Neural progenitor cell (in vitro differentiated cells): ENCODE measurements at regions not wholly inside any gene's neighbourhood (a gene's known extent, or its start where the extent isn't known, plus 50 kb on each side); places are given as distances from the start of the nearest gene placed in this dataset.
A peak's percentile ranks its signal among the peaks of the same experiment; 100 is the strongest.

Source experiments
- DNase-seq: peaks from one replicate; pipeline ENCODE4 v3.0.0-alpha.2; 2016; ENCODE audit warnings: low spot score
- H2AFZ ChIP-seq: fragments of 200-600 bp; sonication (generic); replicated peaks from 2 replicates; pipeline ENCODE4 v1.6.1; 2016; ENCODE audit warnings: antibody characterized with exemption
- H3F3A ChIP-seq: fragments of 200-600 bp; sonication (generic); 2 replicates; pipeline ENCODE4 v1.6.1; 2016; ENCODE audit warnings: antibody characterized with exemption, low read depth
- H3K27ac ChIP-seq: fragments of 200-600 bp; sonication (generic); 2 replicates; pipeline ENCODE4 v1.5.1; 2016; ENCODE audit warnings: mild to moderate bottlenecking
- H3K27me3 ChIP-seq: fragments of 200-600 bp; sonication (generic); 2 replicates; pipeline ENCODE4 v1.6.1; 2016; ENCODE audit warnings: mild to moderate bottlenecking, moderate library complexity
- H3K36me3 ChIP-seq: fragments of 200-600 bp; sonication (generic); 2 replicates; pipeline ENCODE4 v1.5.1; 2016
- H3K4me1 ChIP-seq: fragments of 200-600 bp; sonication (generic); 2 replicates; pipeline ENCODE4 v1.6.1; 2016; ENCODE audit warnings: mixed run types
- H3K4me2 ChIP-seq: fragments of 200-600 bp; sonication (generic); 2 replicates; pipeline ENCODE4 v1.6.1; 2016
- H3K4me3 ChIP-seq: fragments of 200-600 bp; sonication (generic); 2 replicates; pipeline ENCODE4 v1.5.1; 2016
- H3K79me2 ChIP-seq: fragments of 200-600 bp; sonication (generic); 2 replicates; pipeline ENCODE4 v1.6.1; 2016; ENCODE audit warnings: low read depth
- H3K9ac ChIP-seq: fragments of 200-600 bp; sonication (generic); 2 replicates; pipeline ENCODE4 v1.6.1; 2016
- H3K9me3 ChIP-seq: fragments of 200-600 bp; sonication (generic); 2 replicates; pipeline ENCODE4 v1.5.1; 2016; ENCODE audit warnings: low read depth
- H4K20me1 ChIP-seq: fragments of 200-600 bp; sonication (generic); 2 replicates; pipeline ENCODE4 v1.6.1; 2016; ENCODE audit warnings: low read depth
- H3K27ac Mint-ChIP-seq: 3 replicates; pipeline ENCODE4 v1.8.0; 2021; ENCODE audit warnings: mixed read lengths
- H3K27me3 Mint-ChIP-seq: 2 replicates; pipeline ENCODE4 v1.8.0; 2022; ENCODE audit warnings: low read depth, mild to moderate bottlenecking, inconsistent platforms, moderate library complexity, mixed read lengths; ENCODE audit not compliant: insufficient read depth
- H3K36me3 Mint-ChIP-seq: 3 replicates; pipeline ENCODE4 v1.8.0; 2021; ENCODE audit warnings: mixed read lengths
- H3K4me1 Mint-ChIP-seq: 3 replicates; pipeline ENCODE4 v1.8.0; 2021; ENCODE audit warnings: mixed read lengths
- H3K4me3 Mint-ChIP-seq: 3 replicates; pipeline ENCODE4 v1.8.0; 2021; ENCODE audit warnings: mild to moderate bottlenecking, moderate library complexity, mixed read lengths
- H3K9me3 Mint-ChIP-seq: 3 replicates; pipeline ENCODE4 v1.8.0; 2020; ENCODE audit warnings: mixed read lengths
- CTCF ChIP-seq: fragments of 200-600 bp; sonication (generic); IDR thresholded peaks from 2 replicates; pipeline ENCODE4 v1.5.1; 2017; ENCODE audit warnings: antibody characterized with exemption, mild to moderate bottlenecking
- EZH2 ChIP-seq: fragments of 200-600 bp; sonication (generic); IDR thresholded peaks from 2 replicates; pipeline ENCODE4 v1.6.1; 2017; ENCODE audit warnings: antibody characterized with exemption, mild to moderate bottlenecking, moderate library complexity
- EZH2phosphoT487 ChIP-seq: fragments of 200-600 bp; sonication (generic); IDR thresholded peaks from 2 replicates; pipeline ENCODE4 v1.6.1; 2017; ENCODE audit warnings: antibody characterized with exemption

GRCh38 chr2:144798034-144798433 lies 278.1 kb upstream of the ZEB2 start:
- no peak overlapping the region for H3K9ac ChIP-seq
- H3K27ac ChIP-seq = no peak overlapping the region
- Mint-ChIP-seq H3K27me3 (no peaks in the 10 kb centered on the region), H3K4me3 (no peak overlapping the region), H3K4me1 (peaks cover 22% of the 10 kb centered on the region), H3K36me3 (no peaks in the 10 kb centered on the region), H3K9me3 (no peaks in the 10 kb centered on the region), H3K27ac (no peak overlapping the region)
- no peak for TF ChIP-seq EZH2phosphoT487
- no peak for TF ChIP-seq EZH2
- TF ChIP-seq CTCF = no peak
- no peak overlapping the region for H3K4me3 ChIP-seq
- no peaks in the 10 kb centered on the region for H3F3A ChIP-seq
- DNase-seq = no peak
- H3K4me1 ChIP-seq = no peaks in the 10 kb centered on the region
- no peak overlapping the region for H2AFZ ChIP-seq
- no peaks in the 10 kb centered on the region for H3K36me3 ChIP-seq
- no peaks in the 10 kb centered on the region for H3K9me3 ChIP-seq
- no peak overlapping the region for H3K4me2 ChIP-seq
- H3K79me2 ChIP-seq = no peaks in the 10 kb centered on the region
- no peaks in the 10 kb centered on the region for H4K20me1 ChIP-seq
- H3K27me3 ChIP-seq = no peaks in the 10 kb centered on the region

- no peak for TF ChIP-seq EZH2
- no peak for TF ChIP-seq EZH2phosphoT487
- TF ChIP-seq CTCF = no peak
- Histone ChIP-seq H4K20me1 (no peaks in the 10 kb centered on the region), H3K36me3 (no peaks in the 10 kb centered on the region), H3F3A (no peaks in the 10 kb centered on the region), H3K9me3 (no peaks in the 10 kb centered on the region), H3K4me2 (no peak overlapping the region), H3K4me3 (no peak overlapping the region), H3K27ac (no peak overlapping the region), H3K4me1 (no peaks in the 10 kb centered on the region), H3K79me2 (no peaks in the 10 kb centered on the region), H3K9ac (no peak overlapping the region), H2AFZ (no peak overlapping the region), H3K27me3 (no peaks in the 10 kb centered on the region)
- Mint-ChIP-seq H3K27ac (no peak overlapping the region), H3K36me3 (no peaks in the 10 kb centered on the region), H3K9me3 (no peaks in the 10 kb centered on the region), H3K27me3 (no peaks in the 10 kb centered on the region), H3K4me1 (peaks cover 13% of the 10 kb centered on the region), H3K4me3 (no peak overlapping the region)
- DNase-seq = no peak
These were observed 277.0 kb upstream of the ZEB2 start for GRCh38 chr2:144796936-144797335.

DNA sequence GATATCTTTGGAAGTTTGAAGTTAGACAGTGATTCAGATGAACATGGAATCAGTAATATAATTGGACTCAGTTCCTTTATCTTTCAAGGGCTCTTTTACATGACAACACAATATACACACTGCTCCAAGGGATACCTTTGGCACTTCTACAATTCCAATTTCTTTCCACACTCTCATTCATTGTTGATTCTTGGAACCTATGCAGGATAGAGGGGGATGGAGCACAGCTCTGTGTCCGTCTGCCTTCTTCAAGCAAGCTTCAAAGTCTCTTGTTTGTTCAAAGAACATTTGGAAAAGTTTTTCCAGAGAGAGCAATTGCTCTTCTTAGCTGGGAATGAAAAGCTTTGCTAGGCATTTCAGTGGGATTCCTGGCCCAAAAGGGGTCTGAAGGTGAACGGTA lies 276.2 kb upstream of the ZEB2 start:
- H3K4me2 ChIP-seq = no peak overlapping the region
- no peaks in the 10 kb centered on the region for H3K4me1 ChIP-seq
- H3K27me3 ChIP-seq = no peaks in the 10 kb centered on the region
- peak overlapping the region; percentile 91 for H3K27ac Mint-ChIP-seq
- no peak for DNase-seq
- no peak overlapping the region for H3K4me3 Mint-ChIP-seq
- H3K27me3 Mint-ChIP-seq = no peaks in the 10 kb centered on the region
- no peak for TF ChIP-seq CTCF
- TF ChIP-seq EZH2phosphoT487 = no peak
- TF ChIP-seq EZH2 = no peak
- H3K36me3 Mint-ChIP-seq = no peaks in the 10 kb centered on the region
- no peaks in the 10 kb centered on the region for H3F3A ChIP-seq
- no peak overlapping the region for H3K9ac ChIP-seq
- peaks cover 9% of the 10 kb centered on the region for H3K4me1 Mint-ChIP-seq
- no peak overlapping the region for H3K27ac ChIP-seq
- H3K9me3 ChIP-seq = no peaks in the 10 kb centered on the region
- H3K4me3 ChIP-seq = no peak overlapping the region
- no peaks in the 10 kb centered on the region for H4K20me1 ChIP-seq
- peak overlapping the region; percentile 83 for H2AFZ ChIP-seq
- no peaks in the 10 kb centered on the region for H3K9me3 Mint-ChIP-seq
- H3K36me3 ChIP-seq = no peaks in the 10 kb centered on the region
- no peaks in the 10 kb centered on the region for H3K79me2 ChIP-seq

DNA sequence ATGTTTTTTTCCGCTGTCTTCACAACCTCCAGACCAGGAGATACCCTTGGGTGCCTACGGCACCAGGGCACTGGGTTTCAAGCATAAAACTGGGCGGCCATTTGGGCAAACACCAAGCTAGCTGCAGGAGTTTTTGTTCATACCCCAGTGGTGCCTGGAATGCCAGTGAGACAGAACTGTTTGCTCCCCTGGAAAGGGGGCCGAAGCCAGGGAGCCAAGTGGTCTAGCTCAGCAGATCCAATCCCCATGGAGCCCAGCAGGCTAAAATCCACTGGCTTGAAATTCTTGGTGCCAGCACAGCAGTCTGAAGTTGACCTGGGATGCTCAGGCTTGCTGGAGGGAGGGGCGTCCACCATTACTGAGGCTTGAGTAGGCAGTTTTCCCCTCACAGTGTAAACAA lies 265.3 kb upstream of the ZEB2 start:
- Histone ChIP-seq H3K4me2 (no peak overlapping the region), H3K36me3 (no peaks in the 10 kb centered on the region), H3F3A (no peaks in the 10 kb centered on the region), H3K79me2 (no peaks in the 10 kb centered on the region), H4K20me1 (no peaks in the 10 kb centered on the region), H3K4me1 (no peaks in the 10 kb centered on the region), H3K27ac (no peak overlapping the region), H2AFZ (no peak overlapping the region), H3K27me3 (no peaks in the 10 kb centered on the region), H3K4me3 (no peak overlapping the region), H3K9ac (no peak overlapping the region), H3K9me3 (no peaks in the 10 kb centered on the region)
- no peak for DNase-seq
- TF ChIP-seq EZH2 = no peak
- no peak for TF ChIP-seq CTCF
- no peak for TF ChIP-seq EZH2phosphoT487
- no peaks in the 10 kb centered on the region for H3K36me3 Mint-ChIP-seq
- peaks cover 9% of the 10 kb centered on the region for H3K9me3 Mint-ChIP-seq
- H3K27me3 Mint-ChIP-seq = no peaks in the 10 kb centered on the region
- no peak overlapping the region for H3K27ac Mint-ChIP-seq
- no peaks in the 10 kb centered on the region for H3K4me1 Mint-ChIP-seq
- H3K4me3 Mint-ChIP-seq = no peak overlapping the region
